ENCODE measurements at regions not wholly inside any gene's neighbourhood (a gene's known extent, or its start where the extent isn't known, plus 50 kb on each side); places are given as distances from the start of the nearest gene placed in this dataset.
A peak's percentile ranks its signal among the peaks of the same experiment; 100 is the strongest.
"Not testable (repeated sequence)": the region's sequence is repeated elsewhere in the genome, so short reads cannot be mapped to it uniquely, and the experiment has no call there.

GRCh38 chr5:21594566-21594965 is 1258.6 kb downstream of the CDH12 start:
- no peak for DNase-seq

GRCh38 chr5:21593261-21593660 is 1259.9 kb downstream of the CDH12 start:
- DNase-seq: no peak

GRCh38 chr5:21581508-21581907 is 1271.6 kb downstream of the CDH12 start:
- DNase-seq: no peak

GRCh38 chr5:21574961-21575360 is 1278.2 kb downstream of the CDH12 start:
- DNase-seq: no peak

GRCh38 chr5:21574438-21574837 is 1278.7 kb downstream of the CDH12 start:
- DNase-seq: no peak

DNA sequence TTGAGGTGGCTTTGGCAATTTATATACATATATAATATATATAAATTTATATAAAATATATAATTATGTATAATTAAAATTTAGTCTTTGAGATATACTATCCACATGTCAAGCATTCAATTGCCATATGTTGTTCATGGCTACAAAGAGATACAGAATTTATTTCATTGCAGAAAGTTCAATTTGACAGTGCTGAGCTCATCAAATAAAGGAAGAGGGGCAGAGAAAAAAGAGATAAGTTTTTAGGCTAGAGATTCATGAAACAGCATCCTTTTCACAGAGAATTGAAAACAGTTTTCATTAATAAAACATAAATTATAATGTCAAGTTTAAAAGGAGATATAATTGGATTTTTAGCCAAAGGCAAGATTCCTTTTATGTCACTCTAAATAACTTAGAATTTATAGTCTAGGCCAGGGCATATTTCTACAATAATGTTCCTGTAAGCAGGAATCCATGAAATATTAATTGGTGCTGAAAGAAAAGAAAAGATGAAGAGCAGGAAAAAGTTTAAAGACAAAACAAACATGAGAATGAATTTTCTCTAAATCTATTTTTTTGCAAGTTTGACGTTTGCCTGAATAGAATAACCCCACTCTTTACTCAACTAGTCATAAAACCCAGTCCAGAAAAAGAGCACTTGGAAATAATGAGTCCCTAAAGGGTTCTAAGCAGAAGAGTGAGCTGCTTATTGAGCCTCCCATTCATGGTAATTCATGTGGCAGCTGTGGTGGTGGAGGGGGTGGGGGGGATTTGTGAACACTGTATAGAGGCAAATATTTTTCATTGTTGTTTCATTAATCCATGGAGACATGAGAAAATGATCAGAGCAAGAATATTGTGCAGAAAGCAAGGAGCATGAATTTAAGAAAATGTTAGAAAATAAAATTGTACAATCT is 1279.5 kb downstream of the CDH12 start:
- DNase-seq: no peak

DNA sequence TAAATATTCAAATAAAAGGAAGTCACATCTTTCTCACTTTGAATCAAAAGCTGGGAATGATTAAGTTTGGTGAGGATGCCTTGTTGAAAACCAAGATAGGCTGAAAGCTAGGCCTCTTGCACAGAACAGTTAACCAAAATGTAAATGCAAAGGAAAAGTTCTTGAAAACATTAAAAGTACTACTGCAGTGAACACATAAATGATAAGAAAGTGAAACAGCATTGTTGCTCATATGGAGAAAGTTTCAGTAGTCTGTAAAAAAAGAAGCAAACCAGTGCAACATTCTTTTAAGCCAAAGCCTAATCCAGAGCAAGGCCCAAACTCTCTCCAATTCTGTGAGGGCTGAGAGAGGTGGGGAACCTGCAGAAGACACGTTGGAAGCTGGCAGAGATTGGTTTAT is 1281.9 kb downstream of the CDH12 start:
- not testable (repeated sequence) for DNase-seq

- DNase-seq: not testable (repeated sequence)
Observed at GRCh38 chr5:21559109-21559508, 1294.0 kb downstream of the CDH12 start.

DNA sequence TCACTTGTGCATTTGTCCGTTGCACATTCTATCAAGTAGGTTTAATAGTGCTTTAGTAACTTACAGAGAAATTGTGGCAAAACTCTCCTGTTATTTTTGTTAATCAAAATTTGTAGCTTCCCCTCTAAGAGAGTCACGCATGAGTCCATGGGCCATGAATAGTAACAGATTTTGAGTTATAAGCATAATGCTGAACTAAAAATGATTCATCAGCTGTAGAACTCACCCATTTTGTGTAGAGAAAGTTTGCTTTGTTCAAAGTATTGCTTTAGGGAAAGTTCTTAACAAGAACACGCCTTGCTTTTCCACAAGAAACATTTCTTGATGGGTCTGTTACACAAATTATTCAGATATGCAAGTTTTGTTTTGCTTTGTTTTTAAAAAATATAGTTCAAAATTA is 1300.9 kb downstream of the CDH12 start:
- not testable (repeated sequence) for DNase-seq

DNA sequence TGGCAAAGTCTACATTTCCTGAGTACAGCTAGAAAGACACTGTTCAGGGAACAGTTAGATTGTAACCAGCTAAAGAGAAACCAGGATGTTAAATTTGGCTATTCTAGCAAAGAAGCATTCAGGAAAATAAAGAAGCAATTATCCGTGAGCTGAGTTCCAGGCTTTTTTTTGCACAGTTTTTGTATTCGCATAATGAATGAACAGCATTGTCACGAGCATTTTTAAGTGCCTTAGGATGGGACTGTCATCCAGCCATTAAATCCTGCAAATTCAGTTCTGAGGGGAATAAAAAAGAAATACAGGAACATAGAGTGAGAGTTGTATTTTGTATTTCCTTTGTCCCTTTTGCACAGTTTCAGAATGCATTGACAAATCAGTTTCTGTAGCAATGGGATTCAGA is 1302.2 kb downstream of the CDH12 start:
- DNase-seq: not testable (repeated sequence)

DNA sequence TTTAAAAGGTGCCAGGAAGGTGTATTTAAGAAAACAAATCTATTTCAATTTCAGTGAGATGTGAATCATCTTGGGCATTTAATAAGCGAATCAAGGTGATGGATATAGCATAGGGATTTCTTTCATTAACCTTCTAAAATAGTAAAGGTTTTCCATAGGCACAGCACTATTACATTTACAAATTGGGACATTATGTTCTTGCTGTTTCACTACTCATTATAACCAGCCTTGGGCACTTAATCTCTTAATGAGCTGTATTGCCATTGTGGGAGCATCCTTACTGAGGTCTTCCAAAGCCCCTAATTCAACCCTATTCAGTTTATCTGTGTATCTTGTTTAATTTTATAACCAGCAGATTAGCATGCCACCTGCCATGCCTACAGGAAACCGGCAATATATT is 1305.5 kb downstream of the CDH12 start:
- DNase-seq: not testable (repeated sequence)

DNA sequence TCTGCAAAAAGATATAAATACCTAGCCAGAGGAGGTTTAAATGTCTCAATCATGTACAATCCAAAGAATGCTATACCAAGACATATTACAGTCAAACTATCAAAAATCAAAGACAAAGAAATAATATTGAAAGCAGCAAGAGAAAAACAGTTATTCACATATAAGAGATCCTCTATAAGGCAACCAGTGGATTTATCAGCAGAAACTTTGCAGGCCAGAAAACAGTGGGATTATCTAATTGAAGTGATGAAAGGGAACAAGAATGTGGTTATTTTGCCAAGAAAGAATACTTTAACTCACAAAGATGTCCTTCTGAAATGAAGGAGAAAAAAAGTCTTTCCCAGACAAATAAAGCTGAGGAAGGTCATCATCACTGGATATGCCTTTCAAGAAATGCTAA is 1318.0 kb downstream of the CDH12 start:
- DNase-seq: not testable (repeated sequence)

DNA sequence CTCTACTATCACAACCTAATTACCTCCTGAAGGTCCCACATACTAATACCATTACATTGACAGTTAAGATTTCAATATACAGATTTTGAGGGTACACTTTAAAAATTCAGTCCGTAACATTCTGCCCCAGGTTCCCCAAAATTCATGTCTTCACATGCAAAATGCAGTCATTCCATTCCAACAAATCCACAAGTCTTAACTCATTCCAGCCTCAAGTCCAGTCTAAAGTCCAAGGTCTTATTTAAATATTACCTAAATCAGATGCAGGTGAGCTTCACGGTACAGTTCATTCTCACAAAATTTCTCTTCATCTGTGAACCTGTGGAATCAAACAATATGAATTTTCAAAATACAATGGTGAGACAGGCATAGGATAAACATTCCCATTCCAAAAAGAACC is 1332.0 kb downstream of the CDH12 start:
- not testable (repeated sequence) for DNase-seq

DNA sequence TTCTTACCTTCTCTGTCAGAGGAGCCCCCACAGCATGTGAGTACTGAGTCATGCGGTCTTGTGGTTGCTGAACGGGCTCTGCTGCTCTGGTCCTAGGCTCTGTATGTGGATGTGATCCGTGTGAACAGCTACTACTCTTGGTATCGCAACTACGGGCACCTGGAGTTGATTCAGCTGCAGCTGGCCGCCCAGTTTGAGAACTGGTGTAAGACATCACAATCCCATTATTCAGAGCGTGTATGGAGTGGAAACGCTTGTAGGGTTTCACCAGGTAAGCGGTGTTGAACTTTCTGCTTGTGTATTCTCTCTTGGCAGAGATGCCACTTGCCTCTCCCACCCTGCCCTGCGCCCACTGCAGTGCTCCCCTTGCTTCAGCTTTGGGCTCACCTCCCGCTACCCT is 1356.2 kb downstream of the CDH12 start:
- DNase-seq: not testable (repeated sequence)

GRCh38 chr5:21496056-21496455 is 1357.1 kb downstream of the CDH12 start:
- DNase-seq: peak; percentile 11

GRCh38 chr5:21495235-21495634 is 1357.9 kb downstream of the CDH12 start:
- not testable (repeated sequence) for DNase-seq

GRCh38 chr5:21494033-21494432 is 1359.1 kb downstream of the CDH12 start:
- DNase-seq: not testable (repeated sequence)

DNA sequence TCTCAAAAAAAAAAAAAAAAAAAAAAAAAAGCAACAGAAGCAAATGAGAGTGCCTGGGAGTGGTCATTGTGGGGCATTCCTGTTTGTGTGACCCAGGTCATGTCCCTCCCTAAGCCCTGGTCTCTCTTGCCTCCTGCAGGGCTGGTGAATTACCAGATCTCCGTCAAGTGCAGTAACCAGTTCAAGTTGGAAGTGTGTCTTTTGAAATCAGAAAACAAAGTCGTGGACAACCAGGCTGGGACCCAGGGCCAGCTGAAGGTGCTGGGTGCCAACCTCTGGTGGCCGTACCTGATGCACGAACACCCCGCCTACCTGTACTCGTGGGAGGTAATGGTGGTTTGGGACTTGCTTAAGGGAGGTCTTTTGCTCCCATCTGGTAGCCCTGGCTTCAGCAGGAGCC is 1362.0 kb downstream of the CDH12 start:
- not testable (repeated sequence) for DNase-seq

DNA sequence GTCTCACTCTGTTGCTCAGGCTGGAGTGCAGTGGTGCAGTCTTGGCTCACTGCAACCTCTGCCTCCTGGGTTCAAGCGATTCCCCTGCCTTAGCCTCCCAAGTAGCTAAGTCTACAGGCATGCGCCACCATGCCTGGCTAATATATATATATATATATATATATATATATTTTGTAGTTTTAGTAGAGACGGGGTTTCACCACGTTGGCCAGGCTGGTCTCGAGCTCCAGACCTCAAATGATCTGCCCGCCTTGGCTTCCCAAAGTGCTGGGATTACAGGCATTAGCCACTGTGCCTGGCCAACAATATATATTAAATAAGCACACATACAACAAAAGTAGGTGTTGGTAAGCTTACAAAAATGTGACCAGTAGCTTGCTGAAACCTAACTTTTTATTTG is 1364.3 kb downstream of the CDH12 start:
- not testable (repeated sequence) for DNase-seq

- DNase-seq: not testable (repeated sequence)
Observed at GRCh38 chr5:21485458-21486000, 1367.6 kb downstream of the CDH12 start.

- DNase-seq: not testable (repeated sequence)
Observed at GRCh38 chr5:21484498-21484889, 1368.7 kb downstream of the CDH12 start.

- not testable (repeated sequence) for DNase-seq
Observed at GRCh38 chr5:21483790-21484497, 1369.2 kb downstream of the CDH12 start.

- not testable (repeated sequence) for DNase-seq
Observed at GRCh38 chr5:21482983-21483650, 1370.0 kb downstream of the CDH12 start.

All from CD4-positive, alpha-beta T cell treated with Interleukin-17A for 1 hour (primary cell).